ENCODE measurements at regions not wholly inside any gene's neighbourhood (a gene's known extent, or its start where the extent isn't known, plus 50 kb on each side); places are given as distances from the start of the nearest gene placed in this dataset.

GRCh38 chr10:6305401-6306321 is 102.9 kb downstream of the PFKFB3 start (continued):
- no peak for TF ChIP-seq SMAD1 (CRISPR knock-in tag; IDR thresholded peaks at IDR 0.05; ENCODE audit: borderline replicate concordance, low read depth)
- TF ChIP-seq ZBTB10 (CRISPR knock-in tag; IDR thresholded peaks at IDR 0.05; ENCODE audit: borderline replicate concordance), result no peak
- no peak for TF ChIP-seq ZNF724P (CRISPR knock-in tag; IDR thresholded peaks at IDR 0.05; ENCODE audit: borderline replicate concordance)
- TF ChIP-seq GABPB1 (CRISPR knock-in tag; IDR thresholded peaks at IDR 0.05), result no peak
- no peak for TF ChIP-seq ZNF274 (CRISPR knock-in tag; IDR thresholded peaks at IDR 0.05)
- TF ChIP-seq CTCF (CRISPR knock-in tag; IDR thresholded peaks at IDR 0.05), result no peak

- Histone ChIP-seq H3K9ac (ENCODE audit: insufficient read depth, low read depth, low read length) (no peak overlapping the region), H4K20me1 (ENCODE audit: insufficient read depth, low read length) (no peaks in the 10 kb centered on the region), H3K27ac (ENCODE audit: extremely low read length, insufficient read depth, low read length) (no peak overlapping the region), H3K27me3 (ENCODE audit: control insufficient read depth in 1 of 2, insufficient read depth in 2 of 2, low read length in 2 of 2) (peaks cover 0 to 9% of the 10 kb centered on the region in 2 experiments; a peak in 2 of 5 replicates), H3K4me1 (ENCODE audit: insufficient read depth, low read length) (peaks cover 6% of the 10 kb centered on the region; the same call in 1 of the 2 replicates), H2AFZ (ENCODE audit: low read length) (no peak overlapping the region), H3K9me3 (ENCODE audit: low read length) (peaks cover 6% of the 10 kb centered on the region; the same call in 1 of the 2 replicates), H3K36me3 (replicated peaks in 1 of 2; ENCODE audit: control insufficient read depth in 1 of 2, insufficient read depth in 2 of 2, low read length in 2 of 2) (no peaks in the 10 kb centered on the region), H3K79me2 (ENCODE audit: insufficient read depth, low read length) (no peaks in the 10 kb centered on the region), H3K4me2 (ENCODE audit: low read depth, low read length) (no peak overlapping the region), H3K4me3 (replicated peaks in 1 of 3; ENCODE audit: insufficient read depth in 1 of 3, low read depth in 2 of 3, low read length in 3 of 3) (no peak overlapping the region)
- WGBS (ENCODE audit: low lambda C conversion rate), result 0% methylated on average over 3 of the region's 4 CpGs
- FAIRE-seq (no peak), ATAC-seq (no peak), DNase-seq (ENCODE audit: low spot score) (no peak)
- ChIA-PET POLR2A (no interaction called here), CTCF (ENCODE audit: low intra/inter-chr PET ratio, low total read pairs) (no interaction called here)
- no TSS peak for BruUV-seq (replicated peaks)
- TF ChIP-seq ZNF564 (CRISPR knock-in tag; IDR thresholded peaks at IDR 0.05), result peak; percentile 90; the same call in 1 of the 2 replicates
- TF ChIP-seq JARID2 (CRISPR knock-in tag; IDR thresholded peaks at IDR 0.05; ENCODE audit: insufficient replicate concordance), result no peak
- in situ Hi-C loops (cut with HindIII; ENCODE audit: extremely low pct_ligation_motif_present, low pct_unique_long_range_greater_than_20kb) (no loop called here), intact Hi-C loops (cut with micrococcal nuclease; ENCODE audit: unreplicated experiment) (no loop called here)
These were observed 104.2 kb downstream of the PFKFB3 start for GRCh38 chr10:6306917-6307316.
